OCI-LY7 (cell line): ENCODE measurements at regions not wholly inside any gene's neighbourhood (a gene's known extent, or its start where the extent isn't known, plus 50 kb on each side); places are given as distances from the start of the nearest gene placed in this dataset.

Source experiments
- EZH2phosphoT487 ChIP-seq: fragments of 200-600 bp; sonication (generic); IDR thresholded peaks from 2 replicates; pipeline ENCODE4 v1.6.1; 2018; ENCODE audit warnings: low read depth, borderline replicate concordance, mild to moderate bottlenecking, mixed run types, antibody characterized with exemption, low read length, moderate library complexity, mixed read lengths
- TF ChIP-seq, protein P1 (sequence below): fragments of 200-600 bp; sonication (generic); conservative IDR thresholded peaks from 2 replicates; pipeline ENCODE4 v1.5.1; 2014; ENCODE audit warnings: mild to moderate bottlenecking, antibody characterized with exemption, low read length, moderate library complexity, mixed read lengths

DNA sequence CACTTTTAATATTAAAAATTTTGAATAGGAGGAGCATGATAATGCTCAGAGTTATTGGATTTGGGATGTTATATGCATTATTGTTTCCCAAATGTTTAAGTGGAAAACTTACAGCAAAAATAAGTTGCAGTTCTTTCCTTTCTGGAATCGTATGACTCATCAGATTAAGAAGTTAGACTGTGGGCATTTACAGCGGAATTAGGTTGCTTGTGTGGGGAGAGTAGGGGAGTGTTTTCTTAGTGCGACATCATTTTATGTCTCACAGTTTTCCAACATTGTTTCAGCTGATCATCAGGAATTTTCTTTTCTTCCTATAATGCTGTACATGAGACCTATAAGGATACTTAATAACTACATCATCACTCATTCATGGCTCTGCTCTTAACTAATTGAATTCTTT is 1631.8 kb downstream of the CDH8 start:
- TF ChIP-seq EZH2phosphoT487: no peak
- TF ChIP-seq, protein P1, sequence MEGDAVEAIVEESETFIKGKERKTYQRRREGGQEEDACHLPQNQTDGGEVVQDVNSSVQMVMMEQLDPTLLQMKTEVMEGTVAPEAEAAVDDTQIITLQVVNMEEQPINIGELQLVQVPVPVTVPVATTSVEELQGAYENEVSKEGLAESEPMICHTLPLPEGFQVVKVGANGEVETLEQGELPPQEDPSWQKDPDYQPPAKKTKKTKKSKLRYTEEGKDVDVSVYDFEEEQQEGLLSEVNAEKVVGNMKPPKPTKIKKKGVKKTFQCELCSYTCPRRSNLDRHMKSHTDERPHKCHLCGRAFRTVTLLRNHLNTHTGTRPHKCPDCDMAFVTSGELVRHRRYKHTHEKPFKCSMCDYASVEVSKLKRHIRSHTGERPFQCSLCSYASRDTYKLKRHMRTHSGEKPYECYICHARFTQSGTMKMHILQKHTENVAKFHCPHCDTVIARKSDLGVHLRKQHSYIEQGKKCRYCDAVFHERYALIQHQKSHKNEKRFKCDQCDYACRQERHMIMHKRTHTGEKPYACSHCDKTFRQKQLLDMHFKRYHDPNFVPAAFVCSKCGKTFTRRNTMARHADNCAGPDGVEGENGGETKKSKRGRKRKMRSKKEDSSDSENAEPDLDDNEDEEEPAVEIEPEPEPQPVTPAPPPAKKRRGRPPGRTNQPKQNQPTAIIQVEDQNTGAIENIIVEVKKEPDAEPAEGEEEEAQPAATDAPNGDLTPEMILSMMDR: no peak
